ENCODE measurements at regions not wholly inside any gene's neighbourhood (a gene's known extent, or its start where the extent isn't known, plus 50 kb on each side); places are given as distances from the start of the nearest gene placed in this dataset.

DNA sequence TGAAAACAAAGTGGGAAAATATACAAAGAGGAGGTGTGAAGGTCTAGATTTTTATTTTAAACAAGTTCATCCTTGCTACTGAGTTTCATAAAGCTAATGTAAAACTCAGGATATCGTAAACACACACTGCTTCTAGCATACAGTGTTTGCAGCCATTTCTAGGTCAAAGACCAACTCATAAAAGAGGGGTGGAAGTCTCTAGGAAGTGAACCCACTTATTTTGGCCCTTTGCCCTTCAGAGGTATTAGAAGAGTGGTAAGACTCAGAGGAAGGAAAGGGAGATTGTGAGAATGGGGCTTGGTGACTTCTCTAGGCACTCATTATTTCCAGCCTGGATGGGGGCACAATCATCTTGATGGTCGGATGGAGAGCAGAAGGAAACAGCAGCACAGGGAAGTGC is 91.2 kb downstream of the TNFSF18 start:
- no peak for DNase-seq

DNA sequence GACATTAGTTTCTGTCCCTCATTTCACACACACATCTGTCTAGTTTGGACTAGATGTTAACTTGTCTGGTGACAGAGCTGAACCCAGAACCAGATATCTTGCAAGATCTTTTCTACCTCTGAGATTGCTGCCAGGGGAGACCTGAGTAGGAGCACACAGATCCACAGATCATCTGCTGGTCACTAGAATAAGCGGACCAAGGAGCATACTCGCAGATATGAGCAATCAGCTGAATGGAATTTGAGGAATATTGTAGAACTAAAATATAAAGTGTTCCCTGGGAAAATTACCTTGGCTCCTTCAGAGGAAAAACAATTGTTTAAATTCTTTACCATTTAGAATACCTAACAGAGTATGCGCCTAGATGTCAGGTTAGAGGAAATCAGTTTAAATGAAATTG is 90.7 kb downstream of the TNFSF18 start:
- no peak for DNase-seq

DNA sequence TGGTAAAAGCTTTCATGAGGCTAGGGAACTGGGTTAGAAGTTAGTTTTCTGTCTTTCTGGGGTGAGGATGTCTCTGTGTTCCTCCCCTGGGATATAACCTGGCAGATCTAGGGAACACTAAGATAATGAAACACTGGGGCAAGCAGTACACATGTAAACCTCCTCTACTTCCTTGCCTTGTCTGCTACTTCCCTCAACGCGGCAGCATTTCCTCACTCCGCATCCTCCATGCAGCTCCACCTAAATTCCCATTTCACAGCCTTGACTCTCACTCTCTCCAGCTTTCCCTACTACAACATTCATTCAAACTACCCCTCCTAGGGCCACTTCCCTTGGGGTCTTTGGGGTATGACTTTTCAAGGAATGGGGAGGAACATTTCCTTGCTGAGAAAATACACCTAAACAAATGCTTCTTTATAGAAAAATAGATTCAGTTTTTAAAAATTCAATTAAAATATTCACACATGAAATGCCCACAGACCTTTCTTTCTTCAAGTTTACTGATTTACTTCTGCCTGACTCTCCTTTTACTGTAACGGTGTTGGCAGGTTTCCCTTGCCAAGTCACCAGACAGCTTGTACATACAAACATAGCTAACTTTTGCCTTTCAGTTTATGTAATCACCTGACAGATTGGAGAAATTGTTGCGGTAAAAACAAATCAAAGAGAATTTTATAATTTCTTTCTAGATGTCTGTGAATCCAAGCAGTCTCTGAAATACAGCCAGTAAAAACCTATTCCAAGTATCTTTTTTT is 90.1 kb downstream of the TNFSF18 start:
- DNase-seq: no peak

DNA sequence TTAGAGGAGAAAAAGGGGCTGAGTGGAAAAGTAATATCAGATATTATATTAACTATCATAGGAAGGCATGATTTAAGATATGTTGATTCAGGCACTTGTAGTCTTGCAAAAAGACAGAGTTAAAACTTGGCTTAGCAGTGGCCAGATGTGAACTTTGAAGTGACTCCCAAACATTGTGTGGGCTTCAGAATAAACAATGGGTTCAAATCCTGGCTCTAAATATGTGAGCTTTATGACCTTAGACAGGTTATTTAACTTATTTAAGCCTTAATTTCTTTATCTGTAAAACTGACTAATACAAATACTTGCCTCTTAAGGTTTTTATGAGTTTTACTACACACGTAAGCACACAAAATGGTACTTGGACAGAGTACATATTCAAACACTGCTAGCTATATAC is 85.9 kb downstream of the TNFSF18 start:
- no peak for DNase-seq

DNA sequence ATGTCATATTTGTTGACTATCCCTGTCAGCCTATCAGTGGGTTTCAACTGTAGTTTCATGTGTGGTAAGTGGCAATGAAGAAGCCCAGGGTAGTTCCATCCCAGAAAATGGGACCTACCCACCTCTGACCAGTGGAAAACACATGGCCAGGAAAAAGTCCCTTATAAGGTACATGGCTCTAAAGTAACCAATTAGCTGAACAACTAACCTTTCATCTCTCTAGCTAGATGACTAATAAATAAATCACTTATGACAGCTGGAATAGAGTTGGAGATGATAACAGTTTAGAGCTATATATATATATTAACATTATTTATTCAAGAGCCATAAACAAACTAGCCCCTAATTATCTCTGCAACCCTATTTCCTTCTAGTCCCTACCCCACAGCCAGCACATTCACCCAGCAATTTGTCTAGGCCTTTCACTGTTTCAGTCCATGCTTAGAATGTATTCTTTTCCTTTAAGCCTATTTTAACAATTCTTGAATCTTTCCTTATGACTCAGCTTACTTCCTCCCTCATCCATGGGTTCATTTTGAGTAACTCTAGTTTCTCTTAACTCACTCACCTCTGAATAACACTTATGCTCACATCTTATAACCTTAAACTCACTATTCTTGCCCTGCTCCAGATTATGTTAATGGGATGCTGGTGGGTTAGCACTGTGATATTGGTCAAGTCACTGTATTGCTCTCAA is 83.7 kb downstream of the TNFSF18 start:
- no peak for DNase-seq

DNA sequence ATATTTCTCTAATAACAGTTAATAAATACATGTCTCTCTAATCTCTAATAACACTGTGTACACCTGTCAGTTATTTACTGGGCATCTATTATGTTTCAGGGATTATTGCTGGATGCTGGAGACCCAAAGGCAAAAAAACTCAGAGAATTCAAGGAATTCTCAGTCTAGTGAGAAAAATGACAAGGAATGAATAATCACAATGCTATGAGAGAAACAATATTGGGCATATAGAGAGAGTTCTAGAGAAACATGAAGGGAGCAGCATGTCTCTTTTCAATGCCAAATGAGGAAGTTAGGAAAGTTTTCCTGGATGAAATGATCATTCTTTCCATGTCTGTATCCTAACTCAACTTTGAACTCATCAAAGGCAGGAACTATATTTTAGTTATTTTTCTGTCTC is 82.8 kb downstream of the TNFSF18 start:
- no peak for DNase-seq

DNA sequence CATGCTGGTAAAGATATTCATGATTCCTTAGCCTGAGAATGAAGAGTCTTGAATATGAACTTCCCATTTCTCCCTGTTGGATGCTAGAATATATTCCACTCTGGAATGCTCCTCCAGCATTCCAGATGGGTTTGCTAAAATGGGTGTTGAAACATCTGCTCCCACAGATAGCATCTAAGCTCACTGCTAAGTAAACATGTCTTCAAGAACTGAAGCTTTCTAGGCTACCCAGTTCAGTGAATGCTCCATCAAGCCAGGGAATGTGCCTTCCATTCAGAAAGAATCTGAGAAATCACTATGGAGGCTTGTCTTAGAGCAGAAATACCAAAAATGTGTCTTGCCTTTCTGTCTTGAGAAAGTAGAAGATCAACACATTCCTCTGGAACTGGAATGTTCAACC is 81.1 kb downstream of the TNFSF18 start:
- DNase-seq: no peak

DNA sequence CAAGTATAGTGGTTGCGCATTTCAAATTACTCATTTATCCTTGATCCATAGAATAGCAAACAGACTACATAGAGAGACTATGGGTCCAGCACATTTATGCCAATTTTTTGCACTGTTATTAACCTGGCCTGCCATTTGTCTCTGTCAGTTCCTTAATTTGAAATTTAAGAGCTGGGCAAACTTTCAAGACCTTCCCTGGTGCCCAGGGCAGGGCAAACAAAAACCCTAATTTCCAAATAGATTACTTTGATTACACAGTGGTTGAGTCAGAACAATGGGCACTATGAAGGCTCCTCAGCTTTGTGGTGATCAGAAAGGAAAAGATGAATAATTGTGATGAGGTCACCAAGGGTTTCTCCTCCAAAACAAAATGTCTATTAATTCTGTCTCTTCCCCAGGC is 80.6 kb downstream of the TNFSF18 start:
- no peak for DNase-seq

DNA sequence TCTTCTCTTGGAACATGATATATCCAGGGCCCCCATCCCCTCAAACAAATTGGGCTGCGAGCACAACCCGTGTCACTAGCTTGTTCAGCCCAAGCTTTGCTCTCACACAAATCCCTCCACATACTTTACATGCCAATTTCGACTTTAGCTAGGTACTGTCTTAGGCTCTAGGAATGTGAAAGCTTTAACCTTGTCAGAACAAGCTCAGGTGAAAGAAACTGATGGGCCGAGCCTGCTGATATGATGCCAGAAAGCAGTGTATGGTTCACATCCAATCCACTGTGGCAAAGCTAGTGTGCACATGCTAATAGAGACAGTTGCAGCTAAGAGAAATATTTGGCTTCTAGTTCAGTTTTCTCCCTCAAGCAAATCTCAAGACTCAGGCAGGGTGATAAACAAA is 79.5 kb downstream of the TNFSF18 start:
- no peak for DNase-seq

DNA sequence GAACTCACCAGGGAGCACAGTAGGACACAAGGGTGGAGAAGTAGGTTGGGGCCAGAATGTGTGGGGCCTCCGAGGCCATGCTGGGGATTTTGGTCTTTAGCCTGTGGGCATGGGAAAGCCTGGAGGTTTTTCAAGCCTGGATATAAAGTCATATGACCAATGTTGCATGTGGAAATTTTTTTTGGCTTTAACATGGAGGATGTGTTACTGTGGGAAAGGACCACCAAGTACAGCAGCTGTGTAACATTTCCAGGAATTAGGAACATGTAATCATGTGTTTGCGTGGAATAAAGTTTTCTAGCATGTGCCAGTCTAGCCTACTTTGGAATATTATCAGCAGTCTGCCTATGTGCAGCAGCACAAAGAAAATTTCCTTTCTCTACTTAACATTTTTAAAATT is 78.5 kb downstream of the TNFSF18 start:
- DNase-seq: no peak

DNA sequence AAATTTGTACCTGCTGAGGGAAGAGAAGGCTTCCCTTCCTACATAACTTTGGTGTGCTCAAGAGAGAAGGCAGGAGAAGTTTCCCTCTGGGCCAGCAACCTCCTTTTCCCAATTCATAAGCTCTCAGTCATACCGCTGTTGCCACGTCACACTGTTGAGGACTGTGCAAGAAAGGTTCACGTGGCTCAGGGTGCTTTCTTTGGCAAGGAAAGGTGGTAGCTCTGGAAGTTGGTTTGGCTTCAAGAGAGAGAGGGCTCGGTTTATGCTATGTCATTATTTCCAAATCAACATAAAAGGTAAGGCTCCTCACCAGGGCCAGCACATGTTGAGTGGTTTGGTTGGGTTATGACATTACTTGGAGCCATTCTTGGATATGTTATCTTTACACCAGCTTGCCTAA is 77.3 kb downstream of the TNFSF18 start:
- no peak for DNase-seq

DNA sequence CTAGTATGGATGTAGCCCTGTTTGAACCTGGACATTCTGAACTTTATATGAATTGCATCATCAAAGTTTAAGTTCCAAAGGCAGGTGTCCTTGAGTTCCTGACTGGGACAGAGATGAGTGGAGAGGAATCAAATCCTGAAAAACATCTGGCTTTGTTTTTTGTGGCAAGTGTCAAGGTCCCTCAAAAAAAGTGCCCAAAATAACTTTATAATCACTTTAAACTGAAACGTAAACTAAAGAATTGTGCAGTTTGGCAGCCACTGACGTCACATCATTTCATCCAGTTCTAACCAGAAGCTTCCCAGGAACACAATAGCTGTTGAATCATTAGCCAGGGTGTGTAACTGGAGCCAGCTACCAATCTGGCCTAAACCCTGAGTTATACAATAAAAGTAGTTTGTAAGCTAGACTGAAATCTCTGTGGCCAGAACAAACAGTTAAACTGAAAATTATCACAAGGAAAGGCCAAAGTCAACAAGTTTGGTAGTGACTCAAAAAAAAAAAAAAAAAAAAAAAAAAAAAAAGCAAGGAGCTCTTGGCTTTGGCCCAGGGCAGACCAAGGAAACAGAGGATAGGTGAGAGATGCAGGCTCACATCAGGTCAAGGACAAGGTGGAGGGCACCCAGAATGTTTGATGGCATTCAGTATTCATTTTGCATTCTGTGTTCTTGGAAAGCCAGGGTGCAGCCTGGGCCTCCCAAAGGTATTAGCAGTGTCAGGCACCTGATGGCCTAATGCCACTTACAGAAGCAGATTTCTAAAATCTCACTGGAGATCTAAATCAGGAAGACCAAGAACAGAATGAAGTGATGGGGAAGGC is 74.3 kb downstream of the TNFSF18 start:
- DNase-seq: no peak

DNA sequence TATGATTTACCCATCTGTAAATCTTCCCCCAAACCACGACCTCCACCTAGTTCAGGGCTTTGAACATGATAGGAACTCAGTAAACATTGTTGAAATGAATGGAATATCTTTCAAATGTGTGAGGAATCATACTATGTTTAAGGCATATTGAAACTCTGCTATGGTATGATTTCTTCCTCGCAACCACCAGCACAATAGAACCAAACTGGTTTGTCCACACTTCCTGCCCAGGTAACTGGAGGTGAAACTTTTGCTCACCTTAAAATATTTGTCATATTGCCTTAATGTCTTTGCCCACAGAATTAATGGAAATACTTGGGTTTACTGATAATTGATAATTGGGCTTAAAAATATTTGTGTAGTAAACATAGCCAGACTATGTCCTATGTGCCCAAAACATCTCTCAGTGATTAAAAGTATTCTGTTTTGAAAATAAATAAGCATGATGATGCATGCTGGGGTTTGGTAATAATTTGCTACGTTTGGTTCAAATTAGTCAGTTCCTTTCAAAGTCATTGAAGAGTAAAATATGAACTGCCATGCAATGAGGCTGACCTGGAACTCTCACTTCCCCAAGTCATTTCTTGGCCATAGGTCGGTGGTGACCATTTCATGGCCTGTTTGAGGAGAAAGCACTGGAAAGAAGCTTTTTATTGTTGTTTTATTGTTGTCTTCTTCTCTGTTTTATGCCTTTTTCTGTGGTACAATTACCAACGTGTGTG is 73.3 kb downstream of the TNFSF18 start:
- DNase-seq: no peak

DNA sequence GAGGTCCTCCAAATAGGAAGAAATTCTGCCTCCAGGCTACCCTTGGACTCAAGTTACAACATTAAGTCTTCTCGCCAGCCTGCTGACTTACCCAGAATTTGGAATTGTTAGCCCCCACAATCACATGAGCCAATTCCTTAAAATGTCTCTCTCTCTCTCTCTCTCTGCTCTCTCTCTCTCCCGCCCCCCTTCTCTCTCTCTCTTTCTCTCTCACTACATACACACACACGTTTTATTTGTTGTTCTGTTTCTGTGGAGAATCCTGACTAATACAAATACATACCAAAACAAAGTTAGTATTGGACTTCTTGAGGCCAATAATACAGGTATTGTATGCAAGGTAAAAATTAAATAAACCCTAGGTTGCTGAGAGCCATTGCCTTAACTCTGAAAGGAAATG is 72.1 kb downstream of the TNFSF18 start:
- no peak for DNase-seq

DNA sequence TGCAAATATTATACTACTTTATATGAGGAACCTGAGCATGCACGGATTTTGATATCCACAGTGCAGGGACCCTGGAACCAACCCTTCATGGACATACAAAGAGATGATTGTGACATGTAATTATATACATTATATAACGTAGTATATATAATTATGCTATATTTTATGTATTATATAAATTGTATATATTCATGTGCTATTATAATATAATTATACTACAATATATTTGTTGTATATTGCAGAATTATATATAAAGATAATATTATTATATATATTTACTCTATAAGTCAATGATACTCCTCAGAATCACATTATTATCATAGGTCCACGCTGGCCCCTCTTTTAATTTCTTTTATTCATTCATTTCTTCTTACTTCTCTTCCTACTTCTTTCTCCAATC is 70.9 kb downstream of the TNFSF18 start:
- no peak for DNase-seq

DNA sequence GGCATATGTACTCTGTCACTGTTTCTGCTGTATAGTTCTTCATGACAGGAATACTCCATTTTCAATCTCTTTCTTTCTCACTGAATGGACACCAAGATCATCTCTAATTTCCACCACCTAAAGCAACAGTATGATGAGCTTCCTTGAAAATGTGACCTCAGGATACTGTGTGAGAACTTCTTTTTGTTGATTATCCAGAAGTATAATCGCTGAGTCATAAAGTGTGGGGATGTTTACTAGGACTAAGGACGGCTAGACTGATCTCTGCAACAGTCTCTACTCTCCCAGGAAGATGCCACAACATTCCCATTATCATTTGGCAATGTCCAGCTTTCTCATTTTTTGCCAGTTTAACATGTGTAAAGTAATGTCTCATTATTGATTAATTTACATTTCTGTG is 70.3 kb downstream of the TNFSF18 start:
- no peak for DNase-seq

DNA sequence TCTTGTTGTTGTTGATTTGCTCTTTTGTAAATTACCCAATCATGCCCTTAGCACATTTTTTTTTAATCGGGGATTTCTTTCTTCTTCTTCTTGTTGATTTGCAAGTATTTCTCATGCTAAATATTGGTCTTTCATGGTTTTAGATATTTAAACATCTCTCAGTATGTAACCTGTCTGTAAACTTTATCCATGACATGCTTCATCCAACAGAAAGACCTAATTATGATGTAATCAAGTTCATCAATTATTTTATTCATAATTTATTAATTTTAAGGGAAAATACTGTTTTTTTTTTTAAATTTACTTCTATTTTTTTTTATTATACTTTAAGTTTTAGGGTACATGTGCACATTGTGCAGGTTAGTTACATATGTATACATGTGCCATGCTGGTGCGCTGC is 69.8 kb downstream of the TNFSF18 start:
- DNase-seq: no peak
